Pancreas (tissue), 10 donors: ENCODE measurements at regions not wholly inside any gene's neighbourhood (a gene's known extent, or its start where the extent isn't known, plus 50 kb on each side); places are given as distances from the start of the nearest gene placed in this dataset.

Source experiments
- ATAC-seq, 4 donors: fragments of 200-7000 bp; cut with Tn5 transposase; one replicate each; pipeline versions ENCODE4 v1.8.0 to v1.9.1; 2020; ENCODE audit warnings: mild to moderate bottlenecking in 4 of 4, moderate library complexity in 4 of 4
- DNase-seq, 6 donors: peaks; one replicate each; pipeline ENCODE4 v3.0.0-alpha.2; 2020
- FAIRE-seq: peaks from 2 replicates; lab custom pipeline; 2012; peaks lifted over from hg19 to GRCh38; lab: Jason Lieb, UNC
- H3K27ac ChIP-seq, 4 donors: fragments of 200-600 bp; sonication (generic); 1 replicate in 3 of 4; 2 replicates in 1 of 4; pipeline versions ENCODE4 v1.5.0 to v1.8.0; 2020
- H3K27me3 ChIP-seq, 4 donors: fragments of 200-600 bp; one replicate each; pipeline ENCODE4 v1.8.0; 2021
- H3K36me3 ChIP-seq, 3 donors: fragments of 200-600 bp; sonication (generic) in 1 of 3; one replicate each; pipeline versions ENCODE4 v1.5.0 to v1.8.0; 2020 to 2021
- H3K4me1 ChIP-seq, 3 donors: fragments of 200-600 bp; one replicate each; pipeline ENCODE4 v1.8.0; 2021
- H3K4me3 ChIP-seq, 4 donors: fragments of 200-600 bp; sonication (generic) in 2 of 4; one replicate each; pipeline versions ENCODE4 v1.5.0 to v1.8.0; 2020 to 2021
- H3K9me3 ChIP-seq, 4 donors: fragments of 200-600 bp; one replicate each; pipeline ENCODE4 v1.8.0; 2021
- WGBS, 2 donors: extraction: QIAGEN DNeasy Blood & Tissue Kit; methylation state at CpG; one replicate each; pipeline ENCODE4 v1.1.7; 2013; 5-methylcytosine and 5-hydroxymethylcytosine counted together
- intact Hi-C, 3 donors: fragments of 100-400 bp; cut with DNase I; formaldehyde crosslinking; loops; one replicate each; pipeline versions ENCODE4 v1.11.1 to v1.14.2; 2022
- TF ChIP-seq, protein P1 (sequence below), 4 donors: fragments of 200-600 bp; sonication (generic) in 3 of 4; IDR thresholded peaks; one replicate each; pipeline versions ENCODE4 v1.5.0 to v1.8.0; 2021; ENCODE audit warnings: antibody characterized with exemption in 4 of 4
- donor health status: healthy with polysubstance abuse.
- donor health status: DM: no; HTN: no; CAD: no; lungs with moderate emphysema.
- donor health status: DM: no; HTN: no; CAD: no.
- donor health status: control.
- donor health status: control.
- donor health status: Bipolar disorder and iron deficiency.
- donor health status: DM: yes; HTN: yes; CAD: no.
- donor health status: DM: no; HTN: no; CAD: no.
- donor health status: DM: no; HTN: no; CAD: no.
- donor health status: DM: yes; HTN: yes; CAD: no.

DNA sequence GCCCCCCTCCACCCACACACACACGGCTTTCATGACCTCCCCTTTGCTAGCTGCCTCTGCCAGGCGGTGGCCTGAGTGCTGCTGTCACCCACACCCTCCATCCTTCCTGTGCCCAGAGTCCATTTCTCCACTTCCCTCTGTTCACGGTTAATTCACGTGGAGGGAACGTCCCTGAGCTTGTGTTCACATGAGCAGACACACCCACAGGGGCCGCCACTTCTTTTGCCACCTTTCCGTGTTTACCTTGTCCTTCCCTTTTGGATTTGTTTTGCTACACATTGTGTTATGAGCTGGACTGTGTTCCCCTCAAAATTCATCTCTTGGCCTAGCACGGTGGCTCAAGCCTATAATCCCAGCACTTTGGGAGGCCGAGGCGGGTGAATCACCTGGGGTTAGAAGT, 128.0 kb downstream of the ETS2 start:
- H3K4me3 ChIP-seq: no peak overlapping the region
- H3K36me3 ChIP-seq: no peaks in the 10 kb centered on the region
- WGBS, 2 donors: 80 to 81% methylated on average over 10 of the region's 10 CpGs
- intact Hi-C loops: no loop called here
- DNase-seq: no peak
- no peaks in the 10 kb centered on the region for H3K9me3 ChIP-seq
- no peaks in the 10 kb centered on the region for H3K4me1 ChIP-seq
- no peak overlapping the region for H3K27ac ChIP-seq
- ATAC-seq: no peak
- no peak for FAIRE-seq
- TF ChIP-seq, protein P1, sequence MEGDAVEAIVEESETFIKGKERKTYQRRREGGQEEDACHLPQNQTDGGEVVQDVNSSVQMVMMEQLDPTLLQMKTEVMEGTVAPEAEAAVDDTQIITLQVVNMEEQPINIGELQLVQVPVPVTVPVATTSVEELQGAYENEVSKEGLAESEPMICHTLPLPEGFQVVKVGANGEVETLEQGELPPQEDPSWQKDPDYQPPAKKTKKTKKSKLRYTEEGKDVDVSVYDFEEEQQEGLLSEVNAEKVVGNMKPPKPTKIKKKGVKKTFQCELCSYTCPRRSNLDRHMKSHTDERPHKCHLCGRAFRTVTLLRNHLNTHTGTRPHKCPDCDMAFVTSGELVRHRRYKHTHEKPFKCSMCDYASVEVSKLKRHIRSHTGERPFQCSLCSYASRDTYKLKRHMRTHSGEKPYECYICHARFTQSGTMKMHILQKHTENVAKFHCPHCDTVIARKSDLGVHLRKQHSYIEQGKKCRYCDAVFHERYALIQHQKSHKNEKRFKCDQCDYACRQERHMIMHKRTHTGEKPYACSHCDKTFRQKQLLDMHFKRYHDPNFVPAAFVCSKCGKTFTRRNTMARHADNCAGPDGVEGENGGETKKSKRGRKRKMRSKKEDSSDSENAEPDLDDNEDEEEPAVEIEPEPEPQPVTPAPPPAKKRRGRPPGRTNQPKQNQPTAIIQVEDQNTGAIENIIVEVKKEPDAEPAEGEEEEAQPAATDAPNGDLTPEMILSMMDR (IDR thresholded peaks at IDR 0.05): no peak
- no peaks in the 10 kb centered on the region for H3K27me3 ChIP-seq

DNA sequence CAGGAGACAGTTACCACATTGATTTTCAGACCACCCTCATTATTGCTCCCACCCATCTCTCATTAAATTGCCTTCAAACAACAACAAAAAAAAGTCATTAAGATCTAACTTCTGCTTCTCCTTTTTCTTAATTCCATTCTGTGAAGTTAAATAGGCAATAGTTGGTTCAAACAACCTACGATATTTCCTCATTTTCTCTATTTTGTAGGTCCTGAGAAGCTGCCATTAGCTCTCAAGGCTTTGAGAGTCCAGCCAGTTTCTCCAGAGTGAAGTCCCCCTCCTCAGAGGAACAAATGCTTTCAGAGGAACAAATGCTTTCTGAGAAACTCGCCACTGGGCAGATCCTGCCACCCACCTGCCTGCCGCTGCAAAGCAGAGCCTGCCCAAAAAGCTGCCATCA, 125.6 kb downstream of the ETS2 start:
- TF ChIP-seq, protein P1 (IDR thresholded peaks at IDR 0.05): no peak
- no peaks in the 10 kb centered on the region for H3K36me3 ChIP-seq
- H3K4me1 ChIP-seq: no peaks in the 10 kb centered on the region
- no peaks in the 10 kb centered on the region for H3K27me3 ChIP-seq
- no peak overlapping the region for H3K27ac ChIP-seq
- 74 to 85% methylated on average over 3 of the region's 3 CpGs for WGBS, 2 donors
- no peaks in the 10 kb centered on the region for H3K9me3 ChIP-seq
- DNase-seq: no peak
- ATAC-seq: peak in 1 of 4 donors; percentile 45
- FAIRE-seq: no peak
- intact Hi-C loops: no loop called here
- no peak overlapping the region for H3K4me3 ChIP-seq

DNA sequence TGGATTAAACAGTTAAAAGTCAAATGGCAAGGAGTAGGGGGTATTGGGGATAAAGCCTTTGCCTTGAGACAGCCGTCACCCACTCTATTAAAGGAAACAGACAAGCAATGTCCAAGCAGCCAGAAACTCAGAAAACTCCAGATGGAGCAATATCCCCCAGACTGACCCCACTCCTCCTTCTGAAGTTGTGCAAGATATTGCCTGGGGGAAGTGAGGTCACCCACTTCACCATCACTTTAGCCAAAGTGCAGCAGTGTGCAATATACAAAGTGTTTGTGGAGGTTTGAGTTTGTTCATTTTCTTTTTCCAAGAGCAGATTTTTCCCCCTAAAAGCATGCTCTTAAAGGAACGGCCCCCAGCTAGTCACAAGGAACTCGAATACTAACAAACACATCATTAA, 125.1 kb downstream of the ETS2 start:
- Histone ChIP-seq H3K4me3 (no peak overlapping the region), H3K9me3 (no peaks in the 10 kb centered on the region), H3K27ac (peak overlapping the region in 1 of 4 donors; percentile 36), H3K27me3 (no peaks in the 10 kb centered on the region), H3K36me3 (no peaks in the 10 kb centered on the region), H3K4me1 (no peaks in the 10 kb centered on the region)
- intact Hi-C loops: no loop called here
- 45 to 51% methylated on average over 3 of the region's 3 CpGs for WGBS, 2 donors
- TF ChIP-seq, protein P1 (IDR thresholded peaks at IDR 0.05): no peak
- FAIRE-seq (no peak), ATAC-seq (peak in 3 of 4 donors; percentile 51 to 77 (median 71)), DNase-seq (no peak)

DNA sequence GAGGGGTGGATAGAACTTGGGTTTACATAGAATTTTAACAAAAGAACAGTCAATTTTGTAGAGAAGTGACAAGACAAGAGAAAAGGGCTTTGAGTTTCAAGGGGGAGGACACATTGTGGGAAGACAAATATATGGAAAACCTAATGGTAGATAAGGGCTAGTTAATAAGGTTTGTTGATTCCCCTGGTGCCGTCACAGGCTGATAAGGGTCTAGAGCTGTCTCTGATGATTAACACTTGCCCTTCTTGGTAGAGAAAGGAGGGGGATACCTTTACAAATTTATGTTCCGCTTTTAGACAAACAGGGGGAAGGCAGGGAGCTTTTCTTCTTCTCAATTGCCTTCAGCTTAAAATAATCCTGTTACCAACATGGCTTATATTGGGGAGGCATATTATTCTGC, 124.3 kb downstream of the ETS2 start:
- H3K27ac ChIP-seq: no peak overlapping the region
- no peak for FAIRE-seq

DNA sequence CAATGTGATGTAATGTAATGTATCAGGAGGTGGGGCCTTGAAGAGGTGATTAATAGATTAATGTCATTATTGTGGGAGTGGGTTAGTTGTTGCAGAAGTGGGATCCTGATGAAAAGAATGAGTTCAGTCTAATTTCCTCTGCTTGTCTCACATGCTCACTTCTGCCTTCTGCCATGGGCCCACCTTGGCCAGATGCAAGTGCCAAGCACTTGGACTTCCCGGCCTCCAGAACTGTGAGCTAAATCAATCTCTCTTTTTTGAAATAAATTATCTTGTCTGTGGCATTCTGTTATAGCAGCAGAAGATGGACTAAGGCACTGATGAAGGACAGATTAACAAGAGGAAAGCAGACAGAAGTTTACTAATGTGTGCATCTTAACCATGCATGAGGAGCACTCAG, 123.9 kb downstream of the ETS2 start:
- ATAC-seq: no peak
- Histone ChIP-seq H3K27me3 (no peaks in the 10 kb centered on the region), H3K36me3 (no peaks in the 10 kb centered on the region), H3K27ac (no peak overlapping the region), H3K4me1 (peaks cover 0 to 5% (median 0%) of the 10 kb centered on the region in 3 donors), H3K4me3 (no peak overlapping the region), H3K9me3 (no peaks in the 10 kb centered on the region)
- intact Hi-C loops: no loop called here
- 83 to 94% methylated on average over 1 of the region's 1 CpG for WGBS, 2 donors
- no peak for DNase-seq
- TF ChIP-seq, protein P1 (IDR thresholded peaks at IDR 0.05): no peak
- no peak for FAIRE-seq

More for the DNA sequence above, 124.3 kb downstream of the ETS2 start:
- TF ChIP-seq, protein P1 (IDR thresholded peaks at IDR 0.05): no peak
- no peak overlapping the region for H3K4me3 ChIP-seq
- WGBS, 2 donors: 53 to 72% methylated on average over 2 of the region's 2 CpGs
- H3K4me1 ChIP-seq: peaks cover 0 to 5% (median 0%) of the 10 kb centered on the region in 3 donors
- no peaks in the 10 kb centered on the region for H3K9me3 ChIP-seq
- H3K36me3 ChIP-seq: no peaks in the 10 kb centered on the region
- DNase-seq (no peak), ATAC-seq (no peak)
- intact Hi-C loops: no loop called here
- no peaks in the 10 kb centered on the region for H3K27me3 ChIP-seq
